ENCODE measurements at regions not wholly inside any gene's neighbourhood (a gene's known extent, or its start where the extent isn't known, plus 50 kb on each side); places are given as distances from the start of the nearest gene placed in this dataset.

GRCh38 chr1:69278923-69279322 lies 288.8 kb upstream of the LRRC7 start:
- Histone ChIP-seq H3K36me3 (no peaks in the 10 kb centered on the region), H3K27ac (no peak overlapping the region), H3K27me3 (no peaks in the 10 kb centered on the region), H3K9me3 (no peaks in the 10 kb centered on the region), H3K4me3 (no peak overlapping the region), H3K4me1 (no peaks in the 10 kb centered on the region)
- intact Hi-C loops (cut with DNase I) = no loop called here
- TF ChIP-seq, protein P1, sequence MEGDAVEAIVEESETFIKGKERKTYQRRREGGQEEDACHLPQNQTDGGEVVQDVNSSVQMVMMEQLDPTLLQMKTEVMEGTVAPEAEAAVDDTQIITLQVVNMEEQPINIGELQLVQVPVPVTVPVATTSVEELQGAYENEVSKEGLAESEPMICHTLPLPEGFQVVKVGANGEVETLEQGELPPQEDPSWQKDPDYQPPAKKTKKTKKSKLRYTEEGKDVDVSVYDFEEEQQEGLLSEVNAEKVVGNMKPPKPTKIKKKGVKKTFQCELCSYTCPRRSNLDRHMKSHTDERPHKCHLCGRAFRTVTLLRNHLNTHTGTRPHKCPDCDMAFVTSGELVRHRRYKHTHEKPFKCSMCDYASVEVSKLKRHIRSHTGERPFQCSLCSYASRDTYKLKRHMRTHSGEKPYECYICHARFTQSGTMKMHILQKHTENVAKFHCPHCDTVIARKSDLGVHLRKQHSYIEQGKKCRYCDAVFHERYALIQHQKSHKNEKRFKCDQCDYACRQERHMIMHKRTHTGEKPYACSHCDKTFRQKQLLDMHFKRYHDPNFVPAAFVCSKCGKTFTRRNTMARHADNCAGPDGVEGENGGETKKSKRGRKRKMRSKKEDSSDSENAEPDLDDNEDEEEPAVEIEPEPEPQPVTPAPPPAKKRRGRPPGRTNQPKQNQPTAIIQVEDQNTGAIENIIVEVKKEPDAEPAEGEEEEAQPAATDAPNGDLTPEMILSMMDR (IDR thresholded peaks at IDR 0.05) = no peak
- ATAC-seq = no peak
- WGBS, 2 donors = 80 to 87% methylated on average over 2 of the region's 2 CpGs
- DNase-seq = no peak

DNA sequence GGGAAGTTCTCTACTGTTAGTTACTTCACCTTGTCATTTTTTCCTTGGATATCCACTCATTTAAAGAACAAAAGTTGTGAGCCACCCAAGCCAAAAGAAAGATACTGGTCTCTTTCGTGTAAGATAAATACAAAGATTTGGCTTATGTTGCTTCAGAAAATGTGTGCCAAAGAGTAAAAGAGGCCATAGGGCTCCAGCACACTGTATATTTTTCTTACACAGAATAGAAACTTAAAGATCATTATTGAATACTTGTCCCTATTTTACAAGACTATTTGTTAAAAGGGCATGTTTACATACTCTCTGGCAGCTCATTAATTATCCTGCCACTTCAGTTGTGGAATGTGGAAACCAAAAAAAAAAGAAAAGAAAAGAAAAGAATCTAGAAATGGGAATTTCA lies 284.2 kb upstream of the LRRC7 start:
- WGBS, 2 donors = 67 to 80% methylated on average over 1 of the region's 1 CpG
- DNase-seq (no peak), ATAC-seq (no peak)
- Histone ChIP-seq H3K36me3 (no peaks in the 10 kb centered on the region), H3K4me3 (no peak overlapping the region), H3K27ac (no peak overlapping the region), H3K9me3 (no peaks in the 10 kb centered on the region), H3K27me3 (no peaks in the 10 kb centered on the region), H3K4me1 (no peaks in the 10 kb centered on the region)
- TF ChIP-seq, protein P1 (IDR thresholded peaks at IDR 0.05) = no peak
- intact Hi-C loops (cut with DNase I) = no loop called here

- DNase-seq (no peak), ATAC-seq (no peak)
- Histone ChIP-seq H3K4me3 (no peak overlapping the region), H3K27me3 (no peaks in the 10 kb centered on the region), H3K27ac (no peak overlapping the region), H3K4me1 (no peaks in the 10 kb centered on the region), H3K9me3 (no peaks in the 10 kb centered on the region), H3K36me3 (no peaks in the 10 kb centered on the region)
- WGBS, 2 donors = 86 to 94% methylated on average over 1 of the region's 1 CpG
- intact Hi-C loops (cut with DNase I) = no loop called here
- TF ChIP-seq, protein P1 (IDR thresholded peaks at IDR 0.05) = no peak
Observed at GRCh38 chr1:69284508-69284907, 283.2 kb upstream of the LRRC7 start.

GRCh38 chr1:69288416-69288815 lies 279.3 kb upstream of the LRRC7 start:
- Histone ChIP-seq H3K4me3 (no peak overlapping the region), H3K27ac (no peak overlapping the region), H3K4me1 (no peaks in the 10 kb centered on the region), H3K9me3 (no peaks in the 10 kb centered on the region), H3K36me3 (no peaks in the 10 kb centered on the region), H3K27me3 (no peaks in the 10 kb centered on the region)
- intact Hi-C loops (cut with DNase I) = no loop called here
- no peak for ATAC-seq
- TF ChIP-seq, protein P1 (IDR thresholded peaks at IDR 0.05) = no peak
- whole genome bisulfite sequencing, 2 donors = 89 to 98% methylated on average over 5 of the region's 5 CpGs
- DNase-seq = no peak

GRCh38 chr1:69290291-69290690 lies 277.4 kb upstream of the LRRC7 start:
- H3K36me3 ChIP-seq = no peaks in the 10 kb centered on the region
- ATAC-seq = no peak
- intact Hi-C loops (cut with DNase I) = no loop called here
- TF ChIP-seq, protein P1 (IDR thresholded peaks at IDR 0.05) = no peak
- H3K9me3 ChIP-seq = no peaks in the 10 kb centered on the region
- no peaks in the 10 kb centered on the region for H3K27me3 ChIP-seq
- H3K27ac ChIP-seq = no peak overlapping the region
- DNase-seq = no peak
- no peaks in the 10 kb centered on the region for H3K4me1 ChIP-seq
- no peak overlapping the region for H3K4me3 ChIP-seq
- 34 to 46% methylated on average over 1 of the region's 1 CpG for WGBS, 2 donors

All from heart right ventricle (tissue), 16 donors.